ENCODE measurements at regions not wholly inside any gene's neighbourhood (a gene's known extent, or its start where the extent isn't known, plus 50 kb on each side); places are given as distances from the start of the nearest gene placed in this dataset.

DNA sequence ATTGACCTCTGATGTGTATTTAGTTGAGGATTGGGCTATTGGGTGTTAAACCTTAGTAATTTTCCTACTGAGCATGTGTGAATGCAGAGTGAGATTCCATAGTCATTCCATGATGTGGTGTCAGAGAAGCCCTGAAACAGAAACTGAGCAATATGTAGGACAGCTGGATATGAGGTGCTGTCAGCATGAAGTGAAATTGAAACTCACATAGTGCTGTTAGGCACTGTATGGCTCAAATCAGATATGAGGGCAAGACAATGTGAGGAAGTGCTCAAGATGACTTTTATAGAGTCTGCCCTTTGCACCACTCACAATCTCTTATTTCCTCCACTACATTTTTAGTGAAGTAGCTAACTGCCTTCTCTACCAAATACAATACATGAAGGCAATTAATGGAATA, 188.3 kb downstream of the SH3BGRL start:
- Histone ChIP-seq H3K36me3 (ENCODE audit: insufficient read depth, low read length) (no peaks in the 10 kb centered on the region), H3K9me3 (ENCODE audit: control insufficient read depth in 1 of 2, insufficient read depth in 1 of 2, low read length in 2 of 2) (no peaks in the 10 kb centered on the region), H3K4me1 (ENCODE audit: insufficient read depth, low read length) (no peaks in the 10 kb centered on the region), H3K27me3 (ENCODE audit: control insufficient read depth in 1 of 2, insufficient read depth in 2 of 2, low read length in 2 of 2) (no peaks in the 10 kb centered on the region), H3K4me3 (ENCODE audit: low read length) (no peak overlapping the region), H3K27ac (ENCODE audit: low read depth in 1 of 2, low read length in 2 of 2) (no peak overlapping the region)
- Mint-ChIP-seq H3K27me3 (no peaks in the 10 kb centered on the region), H3K27ac (no peak overlapping the region), H3K9me3 (no peaks in the 10 kb centered on the region), H3K4me3 (no peak overlapping the region), H3K4me1 (ENCODE audit: low read depth) (no peaks in the 10 kb centered on the region), H3K36me3 (ENCODE audit: low read depth) (no peaks in the 10 kb centered on the region)
- ChIA-PET CTCF (no interaction called here), POLR2A (no interaction called here)
- TF ChIP-seq, protein P1, sequence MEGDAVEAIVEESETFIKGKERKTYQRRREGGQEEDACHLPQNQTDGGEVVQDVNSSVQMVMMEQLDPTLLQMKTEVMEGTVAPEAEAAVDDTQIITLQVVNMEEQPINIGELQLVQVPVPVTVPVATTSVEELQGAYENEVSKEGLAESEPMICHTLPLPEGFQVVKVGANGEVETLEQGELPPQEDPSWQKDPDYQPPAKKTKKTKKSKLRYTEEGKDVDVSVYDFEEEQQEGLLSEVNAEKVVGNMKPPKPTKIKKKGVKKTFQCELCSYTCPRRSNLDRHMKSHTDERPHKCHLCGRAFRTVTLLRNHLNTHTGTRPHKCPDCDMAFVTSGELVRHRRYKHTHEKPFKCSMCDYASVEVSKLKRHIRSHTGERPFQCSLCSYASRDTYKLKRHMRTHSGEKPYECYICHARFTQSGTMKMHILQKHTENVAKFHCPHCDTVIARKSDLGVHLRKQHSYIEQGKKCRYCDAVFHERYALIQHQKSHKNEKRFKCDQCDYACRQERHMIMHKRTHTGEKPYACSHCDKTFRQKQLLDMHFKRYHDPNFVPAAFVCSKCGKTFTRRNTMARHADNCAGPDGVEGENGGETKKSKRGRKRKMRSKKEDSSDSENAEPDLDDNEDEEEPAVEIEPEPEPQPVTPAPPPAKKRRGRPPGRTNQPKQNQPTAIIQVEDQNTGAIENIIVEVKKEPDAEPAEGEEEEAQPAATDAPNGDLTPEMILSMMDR (IDR thresholded peaks at IDR 0.05), result no peak
- ATAC-seq (ENCODE audit: poor library complexity) (no peak), DNase-seq (no peak)
- intact Hi-C loops (cut with DNase I, micrococcal nuclease), result no loop called here

DNA sequence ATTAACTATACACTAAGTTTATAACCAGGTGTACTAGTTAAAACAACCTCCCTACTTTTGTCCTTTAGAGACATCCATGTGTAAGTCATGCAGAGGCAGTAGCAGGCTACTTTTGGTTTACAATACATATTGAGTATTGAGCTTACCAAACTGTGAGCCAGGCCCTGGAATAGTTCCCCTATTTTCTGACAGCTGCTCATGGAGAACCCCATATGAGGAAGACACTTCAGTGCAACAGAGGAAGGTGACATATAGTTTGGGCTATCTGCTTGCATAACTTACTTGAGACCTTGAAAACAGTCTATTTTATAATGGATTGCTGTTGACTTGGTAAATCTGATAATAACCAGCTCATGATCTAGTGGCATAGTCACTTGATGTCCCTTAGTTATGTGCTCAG, 190.5 kb downstream of the SH3BGRL start:
- ATAC-seq (ENCODE audit: poor library complexity) (no peak), DNase-seq (peak in 2 of 14 experiments; percentile 0 to 3)
- TF ChIP-seq, protein P1 (IDR thresholded peaks at IDR 0.05), result no peak
- Mint-ChIP-seq H3K4me3 (no peak overlapping the region), H3K36me3 (ENCODE audit: low read depth) (no peaks in the 10 kb centered on the region), H3K27me3 (no peaks in the 10 kb centered on the region), H3K9me3 (no peaks in the 10 kb centered on the region), H3K27ac (no peak overlapping the region), H3K4me1 (ENCODE audit: low read depth) (no peaks in the 10 kb centered on the region)
- POLR2A ChIA-PET, result no interaction called here
- Histone ChIP-seq H3K27me3 (ENCODE audit: control insufficient read depth in 1 of 2, insufficient read depth in 2 of 2, low read length in 2 of 2) (no peaks in the 10 kb centered on the region), H3K27ac (ENCODE audit: low read depth in 1 of 2, low read length in 2 of 2) (no peak overlapping the region), H3K9me3 (ENCODE audit: control insufficient read depth in 1 of 2, insufficient read depth in 1 of 2, low read length in 2 of 2) (no peaks in the 10 kb centered on the region), H3K36me3 (ENCODE audit: insufficient read depth, low read length) (no peaks in the 10 kb centered on the region), H3K4me1 (ENCODE audit: insufficient read depth, low read length) (no peaks in the 10 kb centered on the region), H3K4me3 (ENCODE audit: low read length) (no peak overlapping the region)
- intact Hi-C loops (cut with DNase I, micrococcal nuclease), result no loop called here
- CTCF ChIA-PET, result no interaction called here

DNA sequence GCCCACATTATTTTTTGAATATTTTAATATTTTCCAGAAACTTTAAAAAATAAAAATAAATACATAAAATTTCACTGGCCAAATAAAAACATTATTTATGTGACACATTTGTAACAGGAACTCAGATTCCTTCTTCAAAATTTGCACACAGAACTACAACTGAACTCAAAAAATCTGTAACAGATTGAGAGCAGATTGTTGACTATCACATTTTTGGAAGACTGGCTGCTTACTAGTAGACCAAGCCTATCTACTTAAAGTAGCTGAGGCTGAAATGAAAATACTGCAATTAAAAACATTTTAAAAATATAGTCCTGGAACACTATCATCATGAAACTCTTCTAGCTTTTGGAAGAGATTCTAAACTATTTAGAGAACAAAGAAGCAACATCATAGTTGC, 203.9 kb downstream of the SH3BGRL start:
- POLR2A ChIA-PET, result no interaction called here
- TF ChIP-seq, protein P1 (IDR thresholded peaks at IDR 0.05), result no peak
- intact Hi-C loops (cut with DNase I, micrococcal nuclease), result no loop called here

More for the DNA sequence above, 203.9 kb downstream of the SH3BGRL start:
- Mint-ChIP-seq H3K36me3 (ENCODE audit: low read depth) (no peaks in the 10 kb centered on the region), H3K9me3 (no peaks in the 10 kb centered on the region), H3K27ac (no peak overlapping the region), H3K4me3 (no peak overlapping the region), H3K27me3 (no peaks in the 10 kb centered on the region), H3K4me1 (ENCODE audit: low read depth) (no peaks in the 10 kb centered on the region)
- Histone ChIP-seq H3K9me3 (ENCODE audit: control insufficient read depth in 1 of 2, insufficient read depth in 1 of 2, low read length in 2 of 2) (no peaks in the 10 kb centered on the region), H3K27ac (ENCODE audit: low read depth in 1 of 2, low read length in 2 of 2) (no peak overlapping the region), H3K27me3 (ENCODE audit: control insufficient read depth in 1 of 2, insufficient read depth in 2 of 2, low read length in 2 of 2) (no peaks in the 10 kb centered on the region), H3K4me1 (ENCODE audit: insufficient read depth, low read length) (no peaks in the 10 kb centered on the region), H3K4me3 (ENCODE audit: low read length) (no peak overlapping the region), H3K36me3 (ENCODE audit: insufficient read depth, low read length) (no peaks in the 10 kb centered on the region)
- CTCF ChIA-PET, result no interaction called here
- DNase-seq, result no peak
- ATAC-seq (ENCODE audit: poor library complexity), result no peak
